ENCODE measurements at regions not wholly inside any gene's neighbourhood (a gene's known extent, or its start where the extent isn't known, plus 50 kb on each side); places are given as distances from the start of the nearest gene placed in this dataset.

DNA sequence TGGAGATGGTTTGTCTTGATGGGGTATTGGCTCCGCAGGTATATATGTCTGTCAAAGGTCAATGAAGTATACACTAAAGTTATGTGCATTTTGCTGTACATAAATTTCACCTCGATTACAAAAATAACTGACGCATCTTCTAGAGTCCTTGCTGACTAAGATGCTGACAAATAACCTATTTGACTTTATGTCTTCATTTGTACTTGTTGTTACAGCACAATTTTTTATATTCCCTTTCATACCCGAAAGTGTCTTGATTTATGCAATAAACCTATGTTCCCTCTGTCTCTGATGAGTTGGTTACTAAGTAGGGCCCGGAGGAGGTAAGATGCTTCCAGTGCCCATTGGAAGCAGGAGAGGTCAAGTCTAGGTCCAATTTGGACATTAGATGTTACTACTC is 93.5 kb downstream of the COPS8 start:
- no peak for DNase-seq
- peaks cover 4 to 14% (median 14%) of the 10 kb centered on the region in 3 donors for H3K27me3 Mint-ChIP-seq (ENCODE audit: low read depth in 3 of 3)
- Histone ChIP-seq H3K4me1 (ENCODE audit: control insufficient read depth in 1 of 2, insufficient read depth in 2 of 2, low read length in 2 of 2) (no peaks in the 10 kb centered on the region), H3K9me3 (replicated peaks in 1 of 2; ENCODE audit: control insufficient read depth in 1 of 2, insufficient read depth in 1 of 2, low read length in 2 of 2) (no peaks in the 10 kb centered on the region), H3K79me2 (ENCODE audit: insufficient read depth, low read length) (no peaks in the 10 kb centered on the region), H3K27me3 (ENCODE audit: control insufficient read depth in 2 of 2, insufficient read depth in 2 of 2, low read length in 2 of 2) (peaks cover 2 to 6% of the 10 kb centered on the region in 2 donors), H3K36me3 (replicated peaks in 1 of 2; ENCODE audit: control insufficient read depth in 1 of 2, insufficient read depth in 2 of 2, low read length in 2 of 2) (no peaks in the 10 kb centered on the region), H3K27ac (ENCODE audit: low read depth in 1 of 2, low read length in 2 of 2) (no peak overlapping the region), H3K4me3 (replicated peaks in 1 of 3; ENCODE audit: low read depth in 2 of 3, low read length in 3 of 3) (no peak overlapping the region), H3K4me2 (replicated peaks; ENCODE audit: extremely low read depth, low read length, poor library complexity, severe bottlenecking) (no peak overlapping the region), H4K20me1 (ENCODE audit: insufficient read depth, low read length) (no peaks in the 10 kb centered on the region), H2AFZ (ENCODE audit: insufficient read depth, low read depth, low read length, poor library complexity, severe bottlenecking) (no peak overlapping the region), H3K9ac (ENCODE audit: insufficient read depth, low read length, poor library complexity, severe bottlenecking) (no peak overlapping the region)
- WGBS (ENCODE audit: insufficient coverage), result 96% methylated on average over 3 of the region's 5 CpGs
- TF ChIP-seq, protein P1, sequence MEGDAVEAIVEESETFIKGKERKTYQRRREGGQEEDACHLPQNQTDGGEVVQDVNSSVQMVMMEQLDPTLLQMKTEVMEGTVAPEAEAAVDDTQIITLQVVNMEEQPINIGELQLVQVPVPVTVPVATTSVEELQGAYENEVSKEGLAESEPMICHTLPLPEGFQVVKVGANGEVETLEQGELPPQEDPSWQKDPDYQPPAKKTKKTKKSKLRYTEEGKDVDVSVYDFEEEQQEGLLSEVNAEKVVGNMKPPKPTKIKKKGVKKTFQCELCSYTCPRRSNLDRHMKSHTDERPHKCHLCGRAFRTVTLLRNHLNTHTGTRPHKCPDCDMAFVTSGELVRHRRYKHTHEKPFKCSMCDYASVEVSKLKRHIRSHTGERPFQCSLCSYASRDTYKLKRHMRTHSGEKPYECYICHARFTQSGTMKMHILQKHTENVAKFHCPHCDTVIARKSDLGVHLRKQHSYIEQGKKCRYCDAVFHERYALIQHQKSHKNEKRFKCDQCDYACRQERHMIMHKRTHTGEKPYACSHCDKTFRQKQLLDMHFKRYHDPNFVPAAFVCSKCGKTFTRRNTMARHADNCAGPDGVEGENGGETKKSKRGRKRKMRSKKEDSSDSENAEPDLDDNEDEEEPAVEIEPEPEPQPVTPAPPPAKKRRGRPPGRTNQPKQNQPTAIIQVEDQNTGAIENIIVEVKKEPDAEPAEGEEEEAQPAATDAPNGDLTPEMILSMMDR (IDR thresholded peaks at IDR 0.05), result no peak
- H3K27ac Mint-ChIP-seq, result no peak overlapping the region
- peaks cover 0 to 6% (median 2%) of the 10 kb centered on the region in 7 donors for H3K9me3 Mint-ChIP-seq
- intact Hi-C loops (cut with micrococcal nuclease), result no loop called here
- H3K4me3 Mint-ChIP-seq, result no peak overlapping the region
- H3K36me3 Mint-ChIP-seq, result no peaks in the 10 kb centered on the region
- no peaks in the 10 kb centered on the region for H3K4me1 Mint-ChIP-seq

GRCh38 chr2:237180187-237180586 is 94.5 kb downstream of the COPS8 start:
- no peaks in the 10 kb centered on the region for H3K4me1 ChIP-seq (ENCODE audit: control insufficient read depth in 1 of 2, insufficient read depth in 2 of 2, low read length in 2 of 2)
- WGBS (ENCODE audit: insufficient coverage), result 83% methylated on average over 2 of the region's 5 CpGs
- H3K36me3 Mint-ChIP-seq, result no peaks in the 10 kb centered on the region
- peaks cover 2 to 16% (median 14%) of the 10 kb centered on the region in 3 donors for H3K27me3 Mint-ChIP-seq (ENCODE audit: low read depth in 3 of 3)
- DNase-seq, result no peak
- H3K27ac Mint-ChIP-seq, result no peak overlapping the region
- no peak overlapping the region for H3K27ac ChIP-seq (ENCODE audit: low read depth in 1 of 2, low read length in 2 of 2)
- peaks cover 0 to 3% (median 0%) of the 10 kb centered on the region in 7 donors for H3K9me3 Mint-ChIP-seq
- peaks cover 2 to 6% of the 10 kb centered on the region in 2 donors for H3K27me3 ChIP-seq (ENCODE audit: control insufficient read depth in 2 of 2, insufficient read depth in 2 of 2, low read length in 2 of 2)
- no peak overlapping the region for H2AFZ ChIP-seq (ENCODE audit: insufficient read depth, low read depth, low read length, poor library complexity, severe bottlenecking)
- no peak overlapping the region for H3K4me3 Mint-ChIP-seq
- no peak overlapping the region for H3K4me3 ChIP-seq (replicated peaks in 1 of 3; ENCODE audit: low read depth in 2 of 3, low read length in 3 of 3)
- no peaks in the 10 kb centered on the region for H3K4me1 Mint-ChIP-seq
- H3K9me3 ChIP-seq (replicated peaks in 1 of 2; ENCODE audit: control insufficient read depth in 1 of 2, insufficient read depth in 1 of 2, low read length in 2 of 2), result no peaks in the 10 kb centered on the region
- H4K20me1 ChIP-seq (ENCODE audit: insufficient read depth, low read length), result no peaks in the 10 kb centered on the region
- intact Hi-C loops (cut with micrococcal nuclease), result no loop called here
- TF ChIP-seq, protein P1 (IDR thresholded peaks at IDR 0.05), result no peak
- no peak overlapping the region for H3K4me2 ChIP-seq (replicated peaks; ENCODE audit: extremely low read depth, low read length, poor library complexity, severe bottlenecking)
- no peaks in the 10 kb centered on the region for H3K79me2 ChIP-seq (ENCODE audit: insufficient read depth, low read length)
- H3K9ac ChIP-seq (ENCODE audit: insufficient read depth, low read length, poor library complexity, severe bottlenecking), result no peak overlapping the region
- H3K36me3 ChIP-seq (replicated peaks in 1 of 2; ENCODE audit: control insufficient read depth in 1 of 2, insufficient read depth in 2 of 2, low read length in 2 of 2), result no peaks in the 10 kb centered on the region
